MM.1S (cell line): ENCODE measurements at regions not wholly inside any gene's neighbourhood (a gene's known extent, or its start where the extent isn't known, plus 50 kb on each side); places are given as distances from the start of the nearest gene placed in this dataset.
"Not testable (repeated sequence)": the region's sequence is repeated elsewhere in the genome, so short reads cannot be mapped to it uniquely, and the experiment has no call there.

Source experiments
- DNase-seq: peaks from one replicate; pipeline ENCODE4 v3.0.0-alpha.2; 2015
- H2AFZ ChIP-seq: fragments of 300-600 bp; sonication (generic); 2 replicates; pipeline ENCODE4 v1.6.0; 2016; ENCODE audit warnings: antibody characterized with exemption, low read length
- H3F3A ChIP-seq: fragments of 300-600 bp; sonication (generic); 2 replicates; pipeline ENCODE4 v1.6.1; 2016; ENCODE audit warnings: mild to moderate bottlenecking, antibody characterized with exemption, low read length, moderate library complexity, mixed read lengths; ENCODE audit not compliant: insufficient read depth
- H3K27ac ChIP-seq: fragments of 300-600 bp; sonication (generic); 2 replicates; pipeline ENCODE4 v1.5.1; 2016; ENCODE audit warnings: mild to moderate bottlenecking, low read length
- H3K27me3 ChIP-seq: fragments of 300-600 bp; sonication (generic); replicated peaks from 2 replicates; pipeline ENCODE4 v1.6.0; 2016; ENCODE audit warnings: low read length; ENCODE audit not compliant: insufficient read depth
- H3K36me3 ChIP-seq: fragments of 300-600 bp; sonication (generic); replicated peaks from 2 replicates; pipeline ENCODE4 v1.6.1; 2016; ENCODE audit warnings: mild to moderate bottlenecking, low read length, mixed read lengths; ENCODE audit not compliant: insufficient read depth
- H3K4me1 ChIP-seq: fragments of 300-600 bp; sonication (generic); 2 replicates; pipeline ENCODE4 v1.6.1; 2016; ENCODE audit warnings: low read length, mixed read lengths
- H3K4me2 ChIP-seq: fragments of 300-600 bp; sonication (generic); 2 replicates; pipeline ENCODE4 v1.6.0; 2016; ENCODE audit warnings: low read depth, low read length
- H3K4me3 ChIP-seq: fragments of 300-600 bp; sonication (generic); 2 replicates; pipeline ENCODE4 v1.5.1; 2016; ENCODE audit warnings: low read length, mixed read lengths
- H3K79me2 ChIP-seq: fragments of 300-600 bp; sonication (generic); 2 replicates; pipeline ENCODE4 v1.6.1; 2016; ENCODE audit warnings: mixed run types, low read length, mixed read lengths
- H3K9ac ChIP-seq: fragments of 300-600 bp; sonication (generic); 2 replicates; pipeline ENCODE4 v1.6.1; 2016; ENCODE audit warnings: low read length, mixed read lengths
- H3K9me2 ChIP-seq: fragments of 300-600 bp; sonication (generic); replicated peaks from 2 replicates; pipeline ENCODE4 v1.6.1; 2016; ENCODE audit warnings: mild to moderate bottlenecking, low read length, mixed read lengths; ENCODE audit not compliant: insufficient read depth
- H3K9me3 ChIP-seq: fragments of 300-600 bp; sonication (generic); replicated peaks from 2 replicates; pipeline ENCODE4 v1.6.1; 2016; ENCODE audit warnings: mild to moderate bottlenecking, low read length, mixed read lengths; ENCODE audit not compliant: insufficient read depth
- H4K20me1 ChIP-seq: fragments of 300-600 bp; sonication (generic); 2 replicates; pipeline ENCODE4 v1.6.1; 2016; ENCODE audit warnings: mild to moderate bottlenecking, low read length, moderate library complexity, mixed read lengths; ENCODE audit not compliant: insufficient read depth
- CTCF ChIP-seq: fragments of 300-600 bp; sonication (generic); IDR thresholded peaks from 2 replicates; pipeline ENCODE4 v1.5.1; 2016; ENCODE audit warnings: antibody characterized with exemption, low read length, mixed read lengths
- EZH2 ChIP-seq: fragments of 300-600 bp; sonication (generic); optimal IDR thresholded peaks from 2 replicates; pipeline ENCODE3; 2017; ENCODE audit warnings: low read depth, mild to moderate bottlenecking, antibody characterized with exemption, low read length, mixed read lengths
- EZH2phosphoT487 ChIP-seq: fragments of 300-600 bp; sonication (generic); IDR thresholded peaks from 2 replicates; pipeline ENCODE4 v1.6.1; 2018; ENCODE audit warnings: antibody characterized with exemption, low read length

GRCh38 chr6:84635081-84635761 lies 129.2 kb downstream of the TBX18 start:
- no peak for DNase-seq
- no peak overlapping the region for H3K27ac ChIP-seq
- no peak overlapping the region for H2AFZ ChIP-seq

GRCh38 chr6:84633771-84634170 lies 130.6 kb downstream of the TBX18 start:
- H3K9me2 ChIP-seq: no peaks in the 10 kb centered on the region
- H2AFZ ChIP-seq: no peak overlapping the region
- no peaks in the 10 kb centered on the region for H3F3A ChIP-seq
- no peaks in the 10 kb centered on the region for H3K36me3 ChIP-seq
- no peaks in the 10 kb centered on the region for H3K27me3 ChIP-seq
- H3K4me2 ChIP-seq: no peak overlapping the region
- H3K4me1 ChIP-seq: no peaks in the 10 kb centered on the region
- H3K4me3 ChIP-seq: no peak overlapping the region
- H3K9ac ChIP-seq: no peak overlapping the region
- H3K9me3 ChIP-seq: no peaks in the 10 kb centered on the region
- H4K20me1 ChIP-seq: no peaks in the 10 kb centered on the region
- no peak for DNase-seq
- H3K79me2 ChIP-seq: no peaks in the 10 kb centered on the region
- no peak overlapping the region for H3K27ac ChIP-seq
- TF ChIP-seq EZH2phosphoT487 (no peak), EZH2 (no peak), CTCF (no peak)

More at GRCh38 chr6:84635081-84635761, 129.2 kb downstream of the TBX18 start:
- Histone ChIP-seq H3K79me2 (no peaks in the 10 kb centered on the region), H3K4me1 (no peaks in the 10 kb centered on the region), H3F3A (no peaks in the 10 kb centered on the region), H4K20me1 (no peaks in the 10 kb centered on the region), H3K4me2 (no peak overlapping the region), H3K4me3 (no peak overlapping the region), H3K9ac (no peak overlapping the region), H3K36me3 (no peaks in the 10 kb centered on the region), H3K9me2 (no peaks in the 10 kb centered on the region), H3K9me3 (no peaks in the 10 kb centered on the region), H3K27me3 (no peaks in the 10 kb centered on the region)
- TF ChIP-seq EZH2phosphoT487 (no peak), CTCF (no peak), EZH2 (no peak)

GRCh38 chr6:84626527-84626926 lies 137.9 kb downstream of the TBX18 start:
- not testable (repeated sequence) for H3K4me1 ChIP-seq, H4K20me1 ChIP-seq, H3K36me3 ChIP-seq, H3K79me2 ChIP-seq, H2AFZ ChIP-seq, H3F3A ChIP-seq, H3K27me3 ChIP-seq, H3K9ac ChIP-seq, H3K4me3 ChIP-seq, H3K27ac ChIP-seq, H3K9me3 ChIP-seq, H3K9me2 ChIP-seq, DNase-seq, H3K4me2 ChIP-seq

GRCh38 chr6:84625506-84625905 lies 138.9 kb downstream of the TBX18 start:
- Histone ChIP-seq H3F3A (no peaks in the 10 kb centered on the region), H2AFZ (no peak overlapping the region), H3K9me2 (no peaks in the 10 kb centered on the region), H4K20me1 (no peaks in the 10 kb centered on the region), H3K27me3 (no peaks in the 10 kb centered on the region), H3K4me1 (no peaks in the 10 kb centered on the region), H3K9ac (no peak overlapping the region), H3K9me3 (no peaks in the 10 kb centered on the region), H3K4me3 (no peak overlapping the region), H3K27ac (no peak overlapping the region), H3K79me2 (no peaks in the 10 kb centered on the region), H3K4me2 (no peak overlapping the region), H3K36me3 (no peaks in the 10 kb centered on the region)
- DNase-seq: no peak
- no peak for TF ChIP-seq EZH2phosphoT487
- no peak for TF ChIP-seq EZH2
- no peak for TF ChIP-seq CTCF
